Activated T-cell treated with anti-CD3 and anti-CD28 coated beads, Interleukin-2, amount 50 U/mL, for 48 hours (primary cell): ENCODE measurements at regions not wholly inside any gene's neighbourhood (a gene's known extent, or its start where the extent isn't known, plus 50 kb on each side); places are given as distances from the start of the nearest gene placed in this dataset.

Experiments
- DNase-seq, 2 experiments: peaks; one replicate each; pipeline ENCODE4 v3.0.0-alpha.2; 2020

DNA sequence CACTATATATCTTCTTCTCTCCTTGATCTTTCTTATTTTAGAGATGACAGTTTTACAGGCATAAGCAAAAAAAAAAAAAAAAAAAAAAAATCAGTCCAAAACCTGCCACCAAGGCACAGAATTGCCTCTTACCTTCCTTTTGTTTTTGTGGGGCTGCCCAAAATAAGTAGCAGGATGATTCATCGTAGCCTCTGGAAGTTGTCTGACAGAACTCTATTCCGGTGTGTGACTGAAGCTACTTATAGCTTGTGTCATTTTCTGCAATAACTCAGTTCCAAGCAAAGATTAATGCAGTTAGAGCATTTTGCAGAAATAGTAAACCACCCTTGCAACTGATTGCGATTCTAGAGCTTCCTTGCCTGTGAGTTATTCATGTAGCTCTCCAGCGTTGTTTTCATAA, 186.8 kb downstream of the KIF2B start:
- no peak for DNase-seq

GRCh38 chr17:54013072-54013471, 190.3 kb downstream of the KIF2B start:
- no peak for DNase-seq

GRCh38 chr17:54015734-54016133, 193.0 kb downstream of the KIF2B start:
- no peak for DNase-seq

GRCh38 chr17:54021418-54021817, 198.7 kb downstream of the KIF2B start:
- DNase-seq: no peak

GRCh38 chr17:54028986-54029580, 206.4 kb downstream of the KIF2B start:
- no peak for DNase-seq

GRCh38 chr17:54029986-54030385, 207.3 kb downstream of the KIF2B start:
- DNase-seq: no peak

- no peak for DNase-seq
Observed at GRCh38 chr17:54046570-54046969, 223.8 kb downstream of the KIF2B start.

DNA sequence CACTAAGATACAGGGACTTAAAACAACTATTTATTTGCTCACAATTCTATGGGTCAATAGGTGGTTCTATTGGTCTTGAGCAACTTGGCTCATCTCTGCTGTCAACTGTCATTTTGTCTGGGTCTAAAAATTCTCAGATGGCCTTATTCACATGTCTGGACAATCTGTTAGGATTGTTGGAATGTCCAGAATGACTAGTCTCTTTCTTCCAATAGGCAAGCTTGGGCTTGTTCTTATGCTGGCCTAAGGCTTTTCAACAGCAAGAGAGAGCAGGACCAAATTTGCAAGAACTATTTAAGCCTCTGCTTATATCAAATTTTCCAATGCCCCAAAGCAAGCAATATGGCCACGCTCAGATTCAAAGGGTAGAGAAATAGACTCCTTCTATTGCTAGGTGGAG, 240.9 kb downstream of the KIF2B start:
- no peak for DNase-seq

DNA sequence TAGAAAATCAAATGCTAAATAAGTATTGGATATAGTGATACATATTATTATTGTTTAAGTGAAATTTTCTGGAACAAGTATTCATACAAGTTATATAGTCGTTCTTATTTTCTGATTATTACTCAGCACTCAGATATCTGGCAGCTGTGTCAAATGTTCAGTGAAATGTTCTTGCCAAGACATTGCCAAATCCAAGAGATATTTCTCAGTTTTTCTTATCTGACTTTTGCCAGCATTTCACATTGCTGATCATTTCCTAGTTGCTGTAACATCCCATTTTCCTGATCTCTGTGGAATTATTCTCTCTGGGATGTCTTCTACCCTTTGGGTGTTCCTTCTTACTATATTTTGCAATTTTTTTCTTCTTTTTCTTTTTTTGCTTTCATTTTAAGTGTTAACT, 262.3 kb downstream of the KIF2B start:
- no peak for DNase-seq

GRCh38 chr17:54085934-54086333, 263.2 kb downstream of the KIF2B start:
- no peak for DNase-seq

- DNase-seq: no peak
Observed at GRCh38 chr17:54096216-54096615, 273.5 kb downstream of the KIF2B start.

DNA sequence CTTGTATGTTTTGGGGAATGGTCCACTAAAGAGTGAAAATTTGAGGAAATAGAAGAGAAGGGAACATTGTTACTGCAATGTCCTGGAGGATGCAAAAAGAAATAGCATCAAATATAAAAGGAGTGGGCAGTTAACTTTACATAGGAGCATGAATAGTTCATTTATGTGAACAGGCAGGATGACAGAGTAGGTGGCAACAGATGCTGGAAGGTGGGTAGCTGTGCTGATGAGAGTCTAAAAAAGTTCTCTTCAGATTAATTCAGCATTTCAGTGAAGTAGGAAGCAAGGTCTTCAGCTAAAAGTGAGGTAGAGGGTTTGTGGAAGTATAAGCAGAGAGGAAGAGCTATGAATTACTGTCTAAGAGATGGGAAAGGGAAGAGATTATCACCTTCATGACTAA, 276.5 kb downstream of the KIF2B start:
- DNase-seq: no peak

DNA sequence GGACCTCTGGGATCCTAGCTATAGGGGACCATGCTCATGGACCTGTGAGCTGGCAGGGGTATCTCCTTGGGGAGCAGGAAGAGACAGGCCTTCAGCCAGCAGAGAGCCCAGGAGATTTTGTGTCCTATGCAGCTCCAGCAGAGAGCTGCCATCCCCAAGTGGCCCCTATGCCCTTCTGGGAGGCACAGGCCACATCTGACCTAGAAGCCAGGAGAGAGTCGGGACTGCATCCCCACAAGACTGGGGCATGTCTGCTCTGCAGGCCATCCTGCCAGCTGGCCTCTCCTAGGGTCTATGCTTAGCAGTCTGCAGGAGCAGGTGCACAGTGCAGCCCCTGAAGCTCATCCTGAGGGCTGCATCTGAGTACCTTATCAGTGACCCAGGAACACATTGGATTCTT, 279.5 kb downstream of the KIF2B start:
- no peak for DNase-seq

DNA sequence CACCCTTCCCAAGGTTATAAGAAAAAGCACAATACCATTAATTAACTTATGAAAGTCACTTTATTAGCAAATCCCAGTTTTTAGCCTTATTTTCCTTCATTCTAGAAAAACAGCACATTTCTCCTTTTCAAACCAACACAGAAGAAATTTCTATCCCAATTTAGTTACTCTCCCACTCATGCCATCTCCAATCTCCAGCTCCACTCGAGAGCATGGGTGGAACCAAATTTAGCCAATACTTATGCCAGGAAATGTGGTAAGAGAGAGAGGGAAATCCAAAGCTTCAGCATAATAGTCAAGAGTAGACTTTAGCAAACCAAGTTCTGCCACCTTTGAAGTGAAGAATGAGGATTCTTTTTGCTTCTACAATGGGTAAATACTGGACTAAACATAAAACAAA, 288.8 kb downstream of the KIF2B start:
- no peak for DNase-seq

- DNase-seq: no peak
Observed at GRCh38 chr17:54117452-54117851, 294.7 kb downstream of the KIF2B start.

GRCh38 chr17:54124456-54124855, 301.7 kb downstream of the KIF2B start:
- no peak for DNase-seq

DNA sequence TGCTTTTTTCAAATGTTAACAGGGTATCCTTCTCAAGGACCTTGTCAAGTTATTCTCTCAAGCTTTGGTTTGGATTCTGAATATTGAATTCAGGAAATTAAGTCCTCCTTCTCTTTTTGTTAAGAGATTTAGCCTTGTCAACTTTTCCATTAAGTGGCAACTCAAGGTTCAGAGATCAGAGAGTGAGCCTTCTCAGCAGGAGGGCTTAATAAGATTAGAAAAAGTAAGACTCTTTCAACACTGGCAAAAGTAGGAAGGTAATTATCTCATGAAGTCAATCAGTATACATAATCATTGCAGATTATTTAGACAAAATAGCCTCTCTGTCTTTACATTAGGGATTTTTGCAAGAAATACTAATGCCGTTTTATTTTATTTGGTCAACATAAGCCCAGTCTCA, 330.7 kb downstream of the KIF2B start:
- DNase-seq: no peak

DNA sequence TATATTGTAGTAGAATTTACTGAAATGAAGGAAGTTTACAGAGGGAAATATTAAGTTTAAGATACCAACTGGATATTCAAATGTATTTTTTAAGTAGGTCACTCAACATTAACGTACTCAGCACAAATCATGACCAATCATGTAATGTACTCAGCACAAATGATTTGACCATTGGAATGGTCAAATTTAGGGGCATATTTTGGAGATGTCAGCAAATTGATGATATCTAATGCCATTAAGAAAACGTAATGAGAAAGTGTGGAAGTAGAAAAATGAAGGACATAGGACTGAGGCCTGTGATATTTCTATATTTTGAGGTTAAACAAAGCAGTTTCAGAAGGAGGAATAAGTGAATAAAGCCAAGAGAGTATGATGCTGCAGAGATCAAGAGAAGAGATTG, 334.8 kb downstream of the KIF2B start:
- no peak for DNase-seq

DNA sequence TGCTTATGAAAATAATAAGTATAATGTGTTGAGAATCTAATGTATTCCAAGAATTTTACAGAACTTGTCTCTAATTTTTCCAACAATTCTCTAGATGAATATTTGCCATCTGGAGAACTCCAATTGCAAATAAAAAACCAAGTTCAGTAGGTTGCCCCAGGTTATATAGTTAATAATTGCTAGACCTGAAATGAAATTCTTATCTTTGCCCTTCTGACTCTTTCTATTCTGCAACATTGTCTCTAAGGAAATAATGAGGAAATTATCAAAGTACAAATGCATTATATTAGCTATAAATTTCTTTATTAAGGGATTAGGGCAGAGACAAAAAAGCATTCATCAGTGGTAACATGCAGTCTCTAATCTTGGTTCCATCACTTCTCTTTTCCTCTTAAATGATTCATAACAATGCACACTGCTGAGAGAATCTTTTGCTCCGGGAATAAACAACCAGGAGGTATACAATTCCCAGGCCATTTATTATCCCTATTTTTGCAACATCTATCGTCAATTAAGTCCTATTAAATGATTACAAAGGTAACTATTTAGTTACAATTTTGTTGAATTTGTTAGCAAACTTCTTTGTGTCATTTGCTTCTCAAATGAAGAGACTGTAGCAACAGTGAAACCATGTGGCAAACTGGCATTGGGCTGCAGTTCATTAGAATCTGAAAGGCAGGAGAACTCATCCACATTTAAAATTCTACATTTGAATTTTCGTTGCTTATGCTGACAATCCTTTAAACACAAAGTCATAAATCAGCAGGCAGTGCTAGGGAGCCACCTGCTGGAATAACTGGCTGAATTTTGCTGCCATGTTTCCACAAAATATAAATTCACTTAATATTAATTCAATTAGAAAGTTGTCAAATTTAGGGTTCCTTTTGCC, 349.6 kb downstream of the KIF2B start:
- DNase-seq: no peak

DNA sequence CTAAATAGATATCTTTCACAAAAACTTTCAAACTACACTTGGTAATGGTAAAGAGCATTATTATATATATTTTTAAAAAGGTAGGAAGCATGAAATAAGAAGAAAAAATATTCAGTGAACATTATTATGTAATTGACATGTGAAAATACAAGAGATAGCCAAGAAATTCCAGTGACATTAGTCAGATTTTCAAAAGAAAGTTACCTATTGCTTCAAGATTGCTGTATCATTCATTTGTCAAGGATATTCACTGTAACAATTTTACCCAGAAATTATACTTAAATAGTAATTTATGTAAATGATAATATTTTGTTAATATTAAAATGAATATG, 350.2 kb downstream of the KIF2B start:
- DNase-seq: no peak

- DNase-seq: no peak
Observed at GRCh38 chr17:54177606-54178308, 355.0 kb downstream of the KIF2B start.

DNA sequence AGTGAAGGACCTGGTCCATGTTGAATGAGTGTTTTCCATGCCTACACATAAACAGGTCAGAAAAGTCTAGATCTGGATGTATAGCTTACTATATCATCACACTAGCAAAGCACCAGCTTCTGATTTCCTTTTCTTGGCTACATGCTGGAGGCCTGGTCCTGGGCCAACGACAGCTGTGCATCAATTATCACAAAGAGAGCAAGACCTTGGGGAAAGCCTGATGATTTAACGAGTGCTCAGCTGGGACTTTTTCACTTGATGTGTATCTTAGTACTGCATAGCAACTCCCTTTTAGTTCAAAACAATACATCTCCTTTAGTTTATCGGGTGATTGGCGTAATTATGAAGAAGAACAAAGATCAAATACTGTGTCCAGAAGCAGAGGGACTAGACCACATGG, 358.2 kb downstream of the KIF2B start:
- no peak for DNase-seq

DNA sequence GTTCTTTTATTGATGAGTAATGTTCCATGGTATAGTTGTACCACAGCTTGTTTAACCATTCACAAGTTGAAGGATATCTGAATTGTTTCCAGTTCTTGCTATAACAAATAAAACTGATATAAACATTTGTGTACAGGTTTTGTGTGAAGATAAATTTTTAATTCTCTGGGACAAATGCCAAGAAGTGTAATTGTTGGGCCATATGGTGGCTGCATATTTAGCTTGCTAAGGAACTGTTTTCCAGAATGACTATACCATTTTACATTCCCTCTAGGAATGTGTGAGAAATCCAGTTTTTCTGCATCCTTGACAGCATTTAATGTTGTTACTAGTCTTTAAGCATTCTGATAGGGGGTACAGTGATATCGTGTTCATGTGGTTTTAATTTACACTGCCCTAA, 368.5 kb downstream of the KIF2B start:
- DNase-seq: no peak

DNA sequence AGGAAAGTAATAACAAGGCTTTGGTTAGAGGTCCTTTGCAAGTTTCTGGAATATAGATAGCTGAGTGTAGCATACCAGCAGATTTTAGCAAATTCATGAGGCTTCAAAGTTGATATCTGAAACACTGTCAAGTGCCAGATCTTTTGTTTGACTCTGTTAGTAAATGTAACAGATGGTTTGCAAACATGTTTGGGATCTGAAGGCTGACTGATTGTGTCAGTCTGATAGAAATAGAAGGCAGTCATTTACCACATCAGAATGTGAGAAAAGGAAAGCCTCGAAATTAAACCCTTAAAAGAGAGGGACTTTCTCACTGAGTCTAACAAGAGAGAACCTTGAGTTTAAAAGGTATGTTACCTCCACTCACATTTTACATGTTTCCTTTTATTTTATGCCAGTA, 371.5 kb downstream of the KIF2B start:
- DNase-seq: no peak
